ENCODE measurements at regions not wholly inside any gene's neighbourhood (a gene's known extent, or its start where the extent isn't known, plus 50 kb on each side); places are given as distances from the start of the nearest gene placed in this dataset.

DNA sequence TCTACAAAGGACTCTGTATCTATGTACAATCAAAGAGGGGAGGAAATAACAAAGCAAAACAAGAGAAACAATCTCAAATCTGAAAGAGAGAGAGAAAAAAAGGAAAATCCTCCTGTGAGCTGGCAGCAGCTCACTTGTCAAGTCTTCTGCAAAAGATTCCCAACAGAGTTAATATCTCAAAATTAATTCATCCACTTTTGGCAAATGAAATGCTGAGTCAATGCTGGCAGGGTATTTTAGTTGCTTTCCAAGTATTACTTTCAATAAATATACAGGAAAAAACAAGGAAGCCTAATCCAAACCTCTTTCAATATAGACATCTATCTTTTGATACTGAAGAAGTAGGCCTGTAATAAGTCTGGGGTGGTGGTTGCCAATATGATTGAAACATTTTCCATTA, 613.9 kb upstream of the NEGR1 start:
- no peak for DNase-seq

DNA sequence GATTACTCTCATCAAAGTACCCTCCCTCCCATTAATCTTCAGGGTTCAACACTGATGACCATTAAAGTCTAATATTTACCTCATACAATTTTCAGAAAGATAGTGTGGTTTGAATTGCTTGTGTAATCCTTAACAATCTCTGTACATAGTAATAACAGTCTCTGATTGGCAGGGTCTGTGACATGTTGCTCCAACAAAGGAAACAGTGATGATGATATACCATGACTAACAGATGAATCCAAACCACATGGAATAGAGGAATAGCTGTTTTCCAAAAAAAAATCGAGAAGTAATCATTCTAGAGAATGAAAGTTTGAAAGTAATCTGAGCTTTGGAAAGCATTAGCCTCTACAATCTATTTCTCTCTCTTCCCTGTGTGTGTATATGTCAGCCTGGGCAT, 610.1 kb upstream of the NEGR1 start:
- DNase-seq: no peak

DNA sequence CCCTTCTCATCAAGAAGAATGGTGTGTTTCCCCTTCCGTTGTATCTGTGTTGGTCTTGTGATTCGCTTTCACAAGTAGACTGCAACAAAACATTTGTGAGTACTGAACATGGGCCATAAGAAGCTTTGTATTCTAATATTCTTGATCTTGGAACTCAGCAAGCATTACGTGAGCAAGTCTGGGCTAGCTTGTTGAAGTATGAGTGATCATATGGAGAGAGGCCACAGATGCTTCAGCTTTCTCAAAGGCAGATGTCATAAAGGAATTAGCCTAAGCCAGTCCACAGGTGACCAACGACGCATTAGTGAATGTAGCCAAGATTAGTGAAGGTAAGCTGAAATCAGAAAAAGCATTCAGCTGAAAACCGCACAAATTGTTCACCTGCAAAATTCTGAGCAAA, 609.6 kb upstream of the NEGR1 start:
- DNase-seq: peak; percentile 77

DNA sequence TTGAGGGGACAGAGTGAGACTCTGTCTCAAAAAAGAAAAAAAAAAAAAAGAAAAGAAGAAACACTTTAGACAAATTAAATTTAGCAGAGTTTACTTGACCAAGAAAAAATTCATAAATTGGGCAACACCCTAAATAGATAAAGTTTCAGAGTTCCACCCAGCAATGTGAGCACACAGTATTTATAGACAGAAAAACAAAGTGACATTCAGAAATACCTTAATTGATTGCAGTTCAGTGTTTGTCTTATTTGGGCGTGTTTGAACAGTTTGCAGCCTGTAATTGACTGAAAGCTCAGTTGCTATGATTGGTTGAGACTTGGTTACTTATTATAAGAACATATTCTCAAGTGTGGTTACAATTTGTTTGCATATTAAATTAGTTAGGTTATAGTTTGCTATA, 603.5 kb upstream of the NEGR1 start:
- DNase-seq: no peak

DNA sequence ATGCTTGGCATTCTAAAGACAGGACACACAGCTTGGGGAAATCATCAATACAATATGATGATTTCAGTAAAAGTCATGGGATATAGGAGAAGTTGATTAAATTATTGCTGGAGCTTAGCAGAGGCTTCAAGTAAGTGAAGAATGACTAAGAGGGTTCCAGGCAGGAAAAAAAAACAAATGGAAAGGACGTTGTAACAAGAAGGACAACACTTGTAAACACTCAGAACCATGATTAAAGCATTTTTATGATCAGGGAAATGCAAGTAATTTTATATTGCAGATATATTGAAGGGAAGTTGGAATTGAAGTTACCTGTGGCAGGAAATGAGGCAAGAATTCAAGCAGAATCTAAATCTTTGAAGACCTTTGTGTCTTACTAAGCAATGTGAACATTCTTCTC, 602.7 kb upstream of the NEGR1 start:
- no peak for DNase-seq

DNA sequence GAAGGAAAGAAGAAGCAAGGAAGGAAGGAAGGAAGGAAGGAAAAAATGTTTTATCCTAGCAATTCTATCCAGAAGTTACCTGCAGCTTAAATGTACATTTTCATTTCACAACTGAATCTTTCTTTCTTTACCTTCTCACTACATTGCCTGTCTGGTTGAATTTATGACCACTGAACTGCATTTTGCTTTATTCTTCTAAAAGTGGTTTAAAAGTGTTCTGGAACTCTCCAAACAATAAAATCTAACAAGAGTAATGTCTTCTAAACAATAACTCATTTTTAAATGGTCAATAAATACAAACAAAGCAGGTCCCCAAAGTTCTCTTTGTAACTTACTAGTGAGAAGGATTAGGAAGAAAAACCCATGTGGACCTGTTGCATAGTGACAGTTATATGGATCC, 587.5 kb upstream of the NEGR1 start:
- no peak for DNase-seq

DNA sequence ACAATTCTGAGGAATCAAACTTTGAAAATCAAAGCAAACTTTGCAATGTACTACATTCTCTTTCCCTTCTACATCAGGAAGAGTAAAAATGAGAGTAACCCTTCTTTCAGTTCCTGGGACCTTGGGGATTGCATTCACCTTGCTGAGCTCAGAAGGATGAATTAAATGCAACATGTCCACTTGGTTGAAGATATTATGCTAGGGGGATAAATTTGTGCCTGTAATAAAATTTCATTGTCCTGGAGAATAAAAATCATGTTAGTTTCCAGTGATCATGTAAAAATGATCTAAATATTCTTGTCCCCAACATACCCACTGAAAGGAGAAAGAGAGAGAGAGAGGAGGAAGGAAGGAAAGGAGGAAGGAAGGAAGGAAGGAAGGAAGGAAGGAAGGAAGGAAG, 587.1 kb upstream of the NEGR1 start:
- no peak for DNase-seq

DNA sequence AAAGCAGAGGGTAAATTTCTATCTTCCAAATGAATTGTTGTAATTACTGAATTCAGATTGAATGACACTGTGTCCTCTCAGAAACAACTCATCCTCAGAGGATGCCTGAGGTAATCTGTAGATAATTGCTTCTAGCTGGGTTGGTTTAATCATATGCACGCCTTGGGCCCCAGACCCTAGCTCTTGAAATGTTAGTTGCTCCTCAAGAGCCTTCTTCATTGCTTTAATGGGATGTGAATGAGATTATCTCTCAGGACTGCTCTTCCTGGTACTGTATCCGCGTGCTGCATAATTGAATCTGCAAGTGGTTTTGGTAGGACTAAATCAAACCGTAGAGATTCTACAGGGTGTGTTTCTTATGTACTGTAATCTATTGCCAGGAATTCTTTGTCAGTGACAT, 569.3 kb upstream of the NEGR1 start:
- no peak for DNase-seq

DNA sequence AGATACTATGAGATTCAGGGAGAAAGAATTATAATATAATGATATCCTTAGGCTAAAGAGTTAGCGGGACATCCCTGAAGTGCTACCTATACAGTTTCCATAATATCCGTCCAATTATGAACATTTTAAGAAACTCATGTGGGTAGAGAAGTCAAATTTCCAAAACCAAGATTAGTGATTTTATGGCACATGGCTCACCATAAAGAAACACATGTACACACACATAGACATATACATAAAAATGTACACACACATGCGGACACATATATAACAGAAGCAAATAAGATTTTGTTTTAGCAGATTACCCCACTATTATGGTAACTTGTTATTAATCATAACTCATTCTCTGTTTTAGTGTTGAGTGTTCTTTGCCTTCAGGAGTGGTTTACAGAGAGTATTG, 566.7 kb upstream of the NEGR1 start:
- DNase-seq: no peak

DNA sequence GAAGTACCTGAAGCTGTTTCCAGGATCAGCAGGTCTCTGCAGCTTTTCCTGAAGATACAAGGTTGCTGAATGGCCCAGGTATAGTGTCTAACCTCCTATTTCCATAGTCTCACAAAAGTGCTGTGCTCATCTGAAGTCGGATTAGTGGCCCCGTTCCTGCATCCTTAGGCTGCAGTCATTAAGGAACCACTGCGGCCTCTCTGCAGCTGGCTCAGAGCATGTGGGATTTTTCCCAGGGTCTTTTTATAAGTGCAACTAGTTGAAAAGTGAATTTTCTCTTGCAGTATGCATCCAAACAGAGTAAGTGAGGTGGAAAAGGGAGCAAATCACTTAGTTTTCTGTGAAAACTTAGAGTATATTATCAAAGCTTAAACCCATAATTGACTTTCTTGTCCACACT, 565.3 kb upstream of the NEGR1 start:
- DNase-seq: no peak

DNA sequence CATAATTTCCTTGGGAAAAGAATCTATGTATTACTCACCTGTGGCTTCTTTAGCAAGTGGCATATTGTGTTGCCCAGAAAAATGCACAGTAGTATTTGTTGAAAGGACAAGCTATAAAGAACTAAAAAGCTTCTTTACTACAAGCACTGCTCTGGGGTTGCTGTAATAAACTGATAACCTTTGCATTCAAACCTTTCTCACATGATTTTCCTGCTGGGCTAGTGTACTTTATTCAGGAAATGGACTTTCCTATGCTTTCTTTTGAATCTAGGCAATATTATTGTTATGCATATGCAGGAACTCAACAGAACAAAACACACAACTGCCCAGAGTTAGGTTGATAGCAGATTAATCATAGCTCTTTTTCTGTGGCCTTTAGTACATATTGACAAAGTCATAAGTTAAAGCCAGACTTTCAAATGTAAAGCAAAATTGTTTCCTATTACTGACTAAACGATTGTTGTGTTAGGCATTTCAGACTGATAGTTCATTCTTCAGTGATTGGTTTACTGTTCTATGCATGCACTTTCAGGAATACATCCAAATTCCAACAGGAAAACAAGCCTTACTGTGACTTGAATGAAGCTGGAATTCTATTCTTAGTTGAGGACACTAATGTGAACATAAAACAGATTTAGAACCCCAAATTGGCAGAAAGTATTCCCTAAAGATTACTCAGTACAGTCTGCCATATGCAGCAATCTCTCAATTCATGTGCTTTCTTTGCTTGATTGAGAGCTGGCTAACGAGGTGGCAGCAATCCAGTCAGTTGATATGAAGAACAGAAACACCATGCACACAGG, 564.3 kb upstream of the NEGR1 start:
- peak; percentile 38 for DNase-seq

DNA sequence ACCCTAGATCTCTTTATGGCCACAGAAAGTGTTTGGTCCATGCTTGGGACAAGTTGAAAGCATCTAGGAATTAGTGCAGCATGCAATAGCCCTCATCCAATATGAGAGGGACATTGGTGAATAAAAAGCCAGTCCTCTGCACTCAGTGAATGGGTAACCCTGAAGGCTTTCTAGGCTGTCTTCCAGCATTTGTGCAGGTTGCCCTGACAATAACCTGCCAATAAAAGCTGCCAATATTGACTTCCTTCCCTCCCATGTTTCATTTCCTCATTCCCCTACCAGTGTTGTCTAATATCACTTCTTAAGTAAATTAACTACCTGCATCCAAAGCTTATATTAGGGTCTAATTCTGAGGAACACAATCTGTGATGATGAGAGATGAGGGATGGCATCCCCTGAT, 563.6 kb upstream of the NEGR1 start:
- no peak for DNase-seq

DNA sequence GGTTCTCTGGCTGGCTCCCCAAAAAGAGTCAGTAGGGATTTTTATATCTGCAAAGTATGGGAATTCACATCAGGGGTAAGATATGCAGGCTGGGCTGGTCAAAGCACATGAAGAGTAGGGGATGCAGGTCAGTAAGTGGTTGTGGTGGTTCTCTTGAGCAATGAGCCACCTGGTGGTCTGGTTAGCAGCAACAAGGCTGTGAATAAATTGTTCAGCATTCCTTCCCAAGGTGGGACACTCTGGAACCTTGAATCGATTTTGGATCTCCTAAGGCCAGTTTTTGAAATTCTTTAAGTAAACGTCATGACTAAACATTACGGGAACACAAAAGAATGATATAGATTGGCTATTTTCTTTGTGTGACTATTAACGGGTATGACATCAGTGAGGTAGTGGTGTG, 563.0 kb upstream of the NEGR1 start:
- DNase-seq: no peak

DNA sequence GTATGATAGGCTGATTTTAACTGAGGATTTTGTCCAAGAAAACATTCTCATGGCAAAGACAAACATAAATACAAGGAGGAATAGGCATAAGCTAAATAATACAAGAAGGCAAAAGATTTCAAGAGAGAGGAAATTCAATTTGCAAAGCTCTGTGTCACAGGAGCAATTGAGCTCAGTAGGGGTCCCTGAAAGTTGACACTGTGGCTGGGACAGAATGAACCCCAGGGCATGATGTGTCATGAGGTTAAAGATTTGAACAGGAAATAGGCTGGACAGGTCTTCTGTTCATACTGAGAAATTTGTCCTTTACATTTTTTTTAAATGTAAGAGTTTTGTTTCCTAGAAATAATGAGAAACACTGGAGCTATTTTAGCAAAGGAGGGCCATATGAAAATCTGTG, 555.4 kb upstream of the NEGR1 start:
- no peak for DNase-seq

DNA sequence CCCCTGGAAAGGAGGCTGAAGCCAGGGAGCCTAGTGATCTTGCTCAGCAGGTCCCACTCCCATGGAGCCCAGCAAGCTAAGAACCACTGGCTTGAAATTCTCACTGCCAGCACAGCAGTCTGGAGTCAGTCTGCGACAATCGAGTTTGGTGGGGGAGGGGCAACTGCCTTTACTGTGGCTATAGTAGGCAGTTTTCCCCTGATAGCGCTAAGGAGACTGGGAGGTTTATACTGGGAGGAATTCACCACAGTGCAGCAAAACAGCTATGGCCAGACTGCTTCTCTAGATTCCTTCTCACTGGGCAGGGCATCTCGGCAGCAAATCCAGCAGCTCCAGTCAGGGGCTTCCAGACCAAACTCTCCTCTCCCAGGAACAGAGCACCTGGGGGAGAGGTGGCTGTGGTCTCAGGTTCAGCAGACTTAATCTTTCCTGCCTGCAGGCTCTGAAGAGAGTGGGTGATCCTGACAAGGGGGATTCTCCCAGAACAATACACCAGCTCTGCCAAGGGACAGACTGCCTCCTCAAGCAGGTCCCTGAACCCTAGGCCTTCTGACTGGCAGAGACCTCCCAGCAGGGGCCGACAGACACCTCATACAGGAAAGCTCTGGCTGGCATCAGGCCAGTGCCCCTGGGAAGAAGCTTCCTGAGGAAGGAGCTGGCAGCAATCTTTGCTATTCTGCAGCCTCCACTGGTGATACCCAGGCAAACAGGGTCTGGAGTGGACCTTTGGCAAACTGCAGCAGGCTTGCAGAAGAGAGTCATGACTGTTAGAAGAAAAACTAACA, 548.5 kb upstream of the NEGR1 start:
- DNase-seq: no peak

DNA sequence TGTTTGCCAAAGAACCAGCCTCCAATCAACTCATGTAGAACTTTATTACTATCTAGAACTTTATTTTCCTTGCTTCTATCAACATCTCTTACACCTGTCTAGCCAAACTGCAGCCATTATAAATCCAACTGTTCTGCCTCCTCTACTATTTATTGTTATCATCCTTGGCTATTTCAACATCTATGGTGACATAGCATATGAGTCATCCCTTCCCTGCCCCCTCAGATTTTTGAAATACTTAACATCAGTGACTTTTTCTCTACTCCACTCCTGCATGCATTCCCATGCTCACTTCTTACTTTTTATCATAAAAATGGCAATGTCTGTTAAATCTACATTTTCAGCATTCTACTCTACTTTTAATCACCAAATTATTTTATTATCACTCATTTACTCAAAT, 544.9 kb upstream of the NEGR1 start:
- DNase-seq: no peak

DNA sequence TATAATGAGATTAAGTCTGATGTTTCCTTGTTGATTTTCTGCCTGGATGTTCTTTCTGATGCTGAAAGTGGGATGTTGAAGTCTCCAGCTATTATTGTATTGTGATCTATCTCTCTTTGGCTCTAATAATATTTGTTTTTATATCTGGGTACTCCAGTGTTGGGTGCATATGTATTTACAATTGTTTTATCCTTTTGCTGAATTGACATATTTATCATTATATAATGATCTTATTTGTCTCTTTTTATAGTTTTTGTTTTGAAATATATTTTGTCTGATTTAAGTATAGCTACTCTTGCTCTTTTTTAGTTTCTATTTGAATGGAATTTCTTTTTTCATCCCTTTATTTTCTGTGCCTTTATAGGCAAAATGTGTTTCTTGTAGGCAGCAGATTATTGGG, 522.2 kb upstream of the NEGR1 start:
- DNase-seq: no peak

DNA sequence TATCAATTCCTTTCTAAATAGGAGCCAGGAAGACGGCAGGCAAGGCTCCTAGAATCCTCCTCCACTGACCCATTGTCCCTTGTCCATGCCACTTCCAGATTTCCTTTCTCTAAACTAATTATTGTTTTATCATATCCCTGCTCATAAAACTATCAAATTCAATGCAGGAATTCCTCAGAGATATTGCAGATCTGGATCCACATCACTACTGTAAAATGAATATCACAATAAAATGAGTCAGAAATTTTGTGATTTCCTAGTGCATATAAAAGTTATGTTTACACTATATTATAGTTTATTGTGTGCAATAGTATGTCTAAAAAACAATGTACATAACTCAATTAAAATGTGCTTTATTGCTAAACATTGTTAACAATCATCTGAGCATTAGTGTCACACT, 498.7 kb upstream of the NEGR1 start:
- DNase-seq: no peak

DNA sequence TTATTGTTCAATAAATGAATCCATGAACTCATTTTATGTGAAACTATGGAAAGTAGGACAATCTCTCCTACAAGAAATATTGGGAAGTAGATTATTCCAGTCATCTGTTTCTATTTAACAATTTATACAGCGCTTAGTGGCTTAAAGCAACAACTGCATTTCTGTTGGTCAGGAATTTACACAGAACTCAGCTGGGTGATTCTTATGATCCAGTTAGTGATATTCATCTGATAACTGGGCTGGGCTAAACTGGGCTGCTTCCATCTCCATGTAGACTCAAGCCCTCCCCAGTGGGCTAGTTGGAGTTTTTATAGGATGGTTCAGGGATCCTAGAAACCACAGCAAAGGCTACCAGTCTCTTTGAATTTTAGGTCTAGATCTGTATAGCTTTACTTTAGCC, 497.9 kb upstream of the NEGR1 start:
- no peak for DNase-seq

DNA sequence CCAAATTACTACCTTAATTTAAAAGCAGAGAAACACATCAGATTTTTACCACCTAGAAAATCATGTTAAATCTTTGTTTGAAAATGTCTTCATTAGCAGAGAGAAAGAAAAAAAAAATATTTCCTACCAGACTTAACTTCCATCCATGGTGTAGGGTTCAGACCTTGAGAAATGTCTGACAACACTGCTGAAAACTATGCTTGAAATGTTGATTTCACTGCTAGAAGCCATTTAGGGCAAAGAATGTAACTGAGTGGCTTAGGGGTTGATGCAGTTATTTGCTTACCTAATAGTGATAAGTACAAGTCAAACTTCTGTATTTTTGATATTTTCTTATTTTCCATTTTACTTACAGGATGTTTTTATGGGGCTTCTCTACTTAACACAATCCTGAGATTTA, 495.6 kb upstream of the NEGR1 start:
- no peak for DNase-seq

DNA sequence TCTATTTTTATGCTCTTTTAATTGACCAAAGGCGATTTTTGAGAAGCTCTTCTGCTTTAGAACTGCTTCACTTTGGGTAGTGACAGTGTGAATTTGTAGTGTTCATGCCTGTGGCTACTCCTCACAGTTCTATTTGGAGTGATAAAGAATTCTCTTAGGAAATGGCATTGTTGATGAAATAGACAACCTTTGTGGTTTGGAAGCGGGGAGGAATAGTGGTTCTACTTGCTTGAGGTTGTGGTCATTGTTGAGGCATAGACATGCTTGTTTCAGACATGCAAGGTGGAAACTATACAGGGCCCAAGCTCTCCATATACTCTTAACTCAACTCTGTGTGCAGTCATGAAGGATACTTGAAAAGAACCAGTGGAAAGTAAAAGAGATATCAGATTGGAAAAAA, 481.1 kb upstream of the NEGR1 start:
- no peak for DNase-seq

DNA sequence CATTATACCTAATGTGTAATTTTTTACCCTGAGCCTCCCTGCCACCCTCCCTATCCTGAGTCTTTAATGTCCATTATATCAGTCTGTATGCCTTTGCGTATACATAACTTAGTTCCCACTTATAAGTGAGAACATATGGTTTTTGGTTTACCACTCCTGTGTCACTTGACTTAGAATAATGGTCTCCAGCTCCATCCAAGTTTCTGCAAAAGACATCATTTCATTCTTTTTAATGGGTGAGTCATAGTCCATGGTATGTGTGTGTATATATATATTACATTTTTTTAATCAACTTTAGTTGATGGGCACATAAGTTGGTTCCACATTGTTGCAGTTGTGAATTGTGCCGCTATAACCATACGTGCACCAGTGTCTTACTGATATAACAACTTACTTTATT, 477.1 kb upstream of the NEGR1 start:
- DNase-seq: no peak

DNA sequence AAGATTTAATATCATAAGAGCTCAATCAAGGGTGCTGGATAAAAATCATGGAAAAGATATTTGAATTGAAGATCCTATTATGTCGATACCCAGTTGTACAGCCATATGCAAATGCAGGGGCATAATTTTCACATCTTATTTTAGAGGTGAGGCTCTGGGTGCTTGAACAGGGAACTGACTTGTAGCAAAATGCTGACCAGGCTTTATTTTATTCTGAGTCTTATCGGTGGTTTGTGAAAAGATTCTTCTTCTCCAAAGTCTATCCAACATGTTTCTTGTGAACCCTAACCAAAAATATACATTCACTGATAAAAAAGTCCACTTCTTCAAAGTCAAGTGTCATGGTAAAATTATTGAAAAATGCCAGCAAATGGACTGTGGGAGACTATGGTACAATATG, 475.5 kb upstream of the NEGR1 start:
- no peak for DNase-seq

DNA sequence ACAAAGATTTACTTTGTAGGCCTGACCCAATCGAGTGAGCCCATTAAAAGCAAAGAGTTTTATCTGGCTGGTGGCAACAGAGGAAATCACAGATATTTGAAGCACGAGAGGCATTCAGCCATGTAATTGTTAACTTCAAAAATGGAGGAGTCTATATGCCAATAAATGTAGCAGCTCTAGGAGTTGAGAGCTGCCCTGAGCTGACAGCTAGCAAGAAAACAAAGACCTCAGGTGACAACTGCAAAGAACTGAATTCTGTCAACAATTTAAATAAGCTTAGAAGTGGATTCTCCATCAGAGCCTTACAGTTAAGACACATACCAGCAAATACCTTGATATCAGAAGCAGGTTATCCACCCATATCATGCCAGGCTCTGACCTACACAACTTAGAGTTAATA, 463.1 kb upstream of the NEGR1 start:
- DNase-seq: no peak

DNA sequence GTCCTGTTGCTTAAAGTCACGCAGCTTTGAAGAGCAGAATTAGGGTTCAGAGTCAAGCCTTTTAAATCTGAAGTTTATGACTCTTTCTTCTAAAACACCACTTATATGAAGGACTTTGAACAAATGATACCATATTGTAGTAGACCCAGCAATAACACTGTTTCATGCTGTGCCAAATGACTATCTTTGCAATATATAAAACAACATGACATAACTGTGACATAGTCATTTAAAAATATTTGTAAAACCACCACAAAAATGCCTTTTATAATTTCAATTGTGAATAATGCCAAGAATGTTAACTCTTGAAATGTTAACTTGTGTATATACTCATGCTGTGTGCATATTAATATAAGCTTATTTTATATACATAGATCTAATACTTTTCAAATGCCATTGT, 452.1 kb upstream of the NEGR1 start:
- DNase-seq: no peak
